ENCODE measurements at regions not wholly inside any gene's neighbourhood (a gene's known extent, or its start where the extent isn't known, plus 50 kb on each side); places are given as distances from the start of the nearest gene placed in this dataset.

DNA sequence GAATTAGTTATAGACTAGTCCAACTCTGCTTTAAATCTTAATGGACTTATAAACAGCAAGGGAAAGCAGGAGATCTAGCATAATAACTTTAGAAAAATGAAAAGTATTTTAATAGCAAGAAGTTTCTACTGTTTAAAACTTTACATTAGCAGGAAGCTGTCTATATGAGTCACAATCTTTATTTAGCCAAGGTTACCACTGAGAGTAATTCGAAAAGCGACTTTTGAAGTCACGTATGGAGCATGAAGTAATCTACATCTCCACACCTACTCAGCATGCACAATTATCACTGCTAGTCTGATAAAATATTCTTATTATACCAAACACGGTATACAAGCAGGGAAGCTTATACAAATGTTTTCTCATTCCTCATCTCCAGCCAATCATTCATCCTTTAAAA lies 515.4 kb upstream of the SOX11 start:
- TF ChIP-seq EZH2 (IDR thresholded peaks at IDR 0.05; ENCODE audit: insufficient read depth, poor library complexity, severe bottlenecking) (no peak), EZH2phosphoT487 (IDR thresholded peaks at IDR 0.05; ENCODE audit: insufficient read depth, low read depth) (no peak)

All from GM23248 (cell line).